Activated T-helper 2 cell treated with anti-CD3 and anti-CD28 coated beads, Interferon-gamma antibody, Interleukin-2, Interleukin-4, amounts not matched to agents 10 μg/mL and 5 μg/mL and 100 μg/mL, durations not matched to agents 14 hours and 24 hours and 36 hours (primary cell): ENCODE measurements at regions not wholly inside any gene's neighbourhood (a gene's known extent, or its start where the extent isn't known, plus 50 kb on each side); places are given as distances from the start of the nearest gene placed in this dataset.
"Not testable (repeated sequence)": the region's sequence is repeated elsewhere in the genome, so short reads cannot be mapped to it uniquely, and the experiment has no call there.

Experiments used
- DNase-seq: peaks from one replicate; pipeline ENCODE4 v3.0.0; 2021; ENCODE audit warnings: low spot score
- H3K27ac Mint-ChIP-seq: one replicate; pipeline ENCODE4 v1.8.0; 2021; ENCODE audit warnings: mixed read lengths
- H3K27me3 Mint-ChIP-seq: one replicate; pipeline ENCODE4 v1.8.0; 2021; ENCODE audit warnings: low read depth, mixed read lengths
- H3K36me3 Mint-ChIP-seq: one replicate; pipeline ENCODE4 v1.8.0; 2021; ENCODE audit warnings: low read depth, mixed read lengths
- H3K4me1 Mint-ChIP-seq: one replicate; pipeline ENCODE4 v1.8.0; 2021; ENCODE audit warnings: low read depth, mixed read lengths
- H3K4me3 Mint-ChIP-seq: one replicate; pipeline ENCODE4 v1.8.0; 2021; ENCODE audit warnings: low read depth, mild to moderate bottlenecking, moderate library complexity, mixed read lengths
- H3K9me3 Mint-ChIP-seq: one replicate; pipeline ENCODE4 v1.8.0; 2021; ENCODE audit warnings: mixed read lengths
- intact Hi-C: fragments of 100-400 bp; cut with micrococcal nuclease; formaldehyde crosslinking; loops from one replicate; pipeline ENCODE4 v1.15.1; 2023

DNA sequence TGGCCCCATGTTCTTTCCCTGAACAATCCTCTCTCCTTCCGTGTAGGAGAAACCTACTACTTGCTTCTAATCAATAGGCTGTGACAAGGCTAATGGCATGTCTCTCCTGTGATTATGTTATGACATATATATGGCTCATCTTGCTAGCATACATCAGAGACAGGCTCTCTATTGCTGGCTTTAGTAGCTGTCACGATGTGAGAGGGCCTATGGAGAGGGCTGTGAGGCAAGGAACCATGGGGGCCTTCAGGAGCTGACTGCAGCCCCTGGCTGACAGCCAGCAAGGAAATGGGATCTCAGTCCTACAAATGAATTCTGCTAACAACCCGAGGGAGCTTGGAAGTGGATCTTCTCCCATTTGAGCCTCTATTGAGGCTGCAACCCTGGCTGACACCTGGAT, 96.3 kb downstream of the EOMES start:
- no peak overlapping the region for H3K4me3 Mint-ChIP-seq
- peaks cover 56% of the 10 kb centered on the region for H3K4me1 Mint-ChIP-seq
- H3K36me3 Mint-ChIP-seq: no peaks in the 10 kb centered on the region
- H3K27me3 Mint-ChIP-seq: no peaks in the 10 kb centered on the region
- H3K9me3 Mint-ChIP-seq: peaks cover 4% of the 10 kb centered on the region
- H3K27ac Mint-ChIP-seq: no peak overlapping the region
- DNase-seq: no peak
- intact Hi-C loops: no loop called here

DNA sequence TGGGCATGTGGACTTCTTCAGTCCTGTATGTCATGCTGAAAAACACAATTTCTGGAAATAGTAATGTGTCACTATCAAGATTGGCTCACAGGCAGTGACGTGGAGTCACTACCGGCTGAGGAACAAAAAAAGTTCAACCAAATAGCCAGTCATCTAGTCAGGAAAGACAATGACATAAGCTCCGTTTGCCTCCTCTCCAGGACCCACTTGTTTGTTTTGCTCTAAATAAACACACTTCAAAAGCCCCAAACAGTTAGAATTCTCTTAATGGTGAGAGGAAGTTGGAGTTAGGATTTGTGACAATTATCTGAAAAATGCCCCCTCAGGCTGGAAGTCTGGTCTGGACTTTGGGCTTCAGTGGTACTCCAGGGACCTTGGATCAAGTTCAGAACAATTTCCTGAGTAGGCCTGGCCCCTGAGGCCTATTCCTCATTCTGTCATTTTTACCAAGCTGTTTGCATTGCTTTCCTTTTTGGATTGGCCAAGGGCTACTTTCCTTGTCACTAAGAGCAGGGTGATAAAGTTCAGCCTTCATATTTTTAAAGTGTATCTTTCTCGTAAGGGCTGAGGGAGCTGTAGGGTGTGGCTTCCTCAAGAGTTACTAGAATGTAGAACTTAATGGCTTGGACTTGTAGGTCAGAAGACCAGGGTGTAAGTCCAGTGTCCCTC, 98.9 kb downstream of the EOMES start:
- Mint-ChIP-seq H3K4me3 (no peak overlapping the region), H3K27ac (no peak overlapping the region), H3K9me3 (peaks cover 5% of the 10 kb centered on the region), H3K36me3 (no peaks in the 10 kb centered on the region), H3K27me3 (no peaks in the 10 kb centered on the region), H3K4me1 (peaks cover 36% of the 10 kb centered on the region)
- no peak for DNase-seq
- intact Hi-C loops: no loop called here

DNA sequence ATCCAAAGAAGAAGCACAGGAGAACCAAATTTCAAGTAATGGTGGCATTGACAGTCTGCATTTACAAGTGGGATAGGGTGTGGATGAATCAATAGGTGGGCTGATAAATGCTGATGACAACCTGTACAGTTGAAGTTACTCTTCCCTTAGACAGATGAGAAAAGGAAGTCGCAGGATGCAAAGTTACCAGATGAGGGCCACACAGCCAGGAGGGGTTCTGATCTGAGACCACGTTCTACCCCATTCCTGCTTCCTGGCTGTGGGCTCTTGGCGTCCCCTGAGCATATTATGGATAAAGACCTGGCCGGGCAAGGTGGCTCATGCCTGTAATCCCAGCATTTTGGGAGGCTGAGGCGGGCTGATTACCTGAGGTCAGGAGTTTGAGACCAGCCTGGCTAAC, 104.6 kb downstream of the EOMES start:
- DNase-seq: no peak
- no peaks in the 10 kb centered on the region for H3K4me1 Mint-ChIP-seq
- no peak overlapping the region for H3K27ac Mint-ChIP-seq
- peaks cover 25% of the 10 kb centered on the region for H3K9me3 Mint-ChIP-seq
- intact Hi-C loops: no loop called here
- no peaks in the 10 kb centered on the region for H3K27me3 Mint-ChIP-seq
- no peak overlapping the region for H3K4me3 Mint-ChIP-seq
- H3K36me3 Mint-ChIP-seq: peaks cover 8% of the 10 kb centered on the region

DNA sequence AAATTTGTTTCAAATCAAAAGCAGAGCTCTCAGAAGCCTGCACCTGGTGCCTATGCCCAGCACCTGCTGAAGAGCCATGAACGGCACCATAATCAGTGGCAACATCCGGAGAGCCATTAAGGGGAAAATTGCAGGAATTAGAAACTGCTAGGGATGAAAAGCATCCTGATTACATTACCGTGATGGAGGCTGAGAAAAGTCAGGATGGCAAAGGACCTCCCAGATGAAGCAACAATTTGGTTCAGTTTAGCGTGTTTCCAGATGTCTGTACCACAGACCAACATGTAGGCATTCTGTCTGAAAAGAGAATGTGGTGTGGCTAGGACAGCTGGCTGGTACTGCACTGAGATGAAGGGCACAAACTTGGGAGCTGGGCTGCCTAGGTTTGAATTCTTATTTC, 106.1 kb downstream of the EOMES start:
- H3K9me3 Mint-ChIP-seq: peaks cover 24% of the 10 kb centered on the region
- no peak overlapping the region for H3K4me3 Mint-ChIP-seq
- intact Hi-C loops: no loop called here
- H3K36me3 Mint-ChIP-seq: peaks cover 9% of the 10 kb centered on the region
- peaks cover 3% of the 10 kb centered on the region for H3K4me1 Mint-ChIP-seq
- H3K27me3 Mint-ChIP-seq: no peaks in the 10 kb centered on the region
- H3K27ac Mint-ChIP-seq: no peak overlapping the region
- no peak for DNase-seq

DNA sequence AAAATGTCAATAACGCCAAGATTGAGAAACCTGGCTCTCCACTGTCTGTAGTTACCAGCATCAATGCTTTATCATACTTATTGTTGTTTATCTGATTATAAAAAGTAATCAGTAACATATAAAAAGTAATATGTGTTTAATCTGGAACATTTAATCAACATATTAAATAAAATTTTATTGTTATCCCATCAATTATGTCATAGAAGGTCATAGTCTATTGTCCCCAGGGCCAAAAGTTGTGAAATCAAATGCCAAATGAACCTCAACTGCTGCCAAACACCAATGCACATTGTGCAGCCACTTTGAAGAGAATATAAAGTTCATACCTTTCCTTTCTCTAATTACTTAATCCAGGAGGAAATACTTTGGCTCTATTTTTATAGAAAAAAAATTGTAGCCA, 106.6 kb downstream of the EOMES start:
- H3K27me3 Mint-ChIP-seq: no peaks in the 10 kb centered on the region
- peaks cover 11% of the 10 kb centered on the region for H3K36me3 Mint-ChIP-seq
- no peak overlapping the region for H3K27ac Mint-ChIP-seq
- peaks cover 25% of the 10 kb centered on the region for H3K9me3 Mint-ChIP-seq
- peaks cover 5% of the 10 kb centered on the region for H3K4me1 Mint-ChIP-seq
- intact Hi-C loops: no loop called here
- no peak overlapping the region for H3K4me3 Mint-ChIP-seq
- DNase-seq: no peak

DNA sequence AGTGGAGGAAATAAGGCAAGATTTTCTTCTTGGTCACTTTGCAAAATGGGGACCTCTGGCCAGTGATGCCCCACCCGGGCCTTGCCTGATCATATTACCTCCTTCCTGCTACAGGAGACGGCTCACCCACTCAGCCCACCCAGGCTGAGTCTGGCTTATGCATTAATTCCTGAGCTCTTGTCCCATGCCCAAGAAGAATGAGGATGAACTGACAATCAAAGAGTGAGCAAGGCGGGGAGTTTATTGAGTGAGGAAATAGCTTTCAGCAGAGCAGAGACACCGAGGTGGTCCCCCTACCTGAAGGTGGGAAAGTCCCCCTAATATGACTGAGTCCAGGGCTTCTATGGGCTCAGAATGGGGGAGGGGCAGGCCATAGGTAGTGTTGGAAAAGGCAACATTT, 107.5 kb downstream of the EOMES start:
- Mint-ChIP-seq H3K4me3 (no peak overlapping the region), H3K4me1 (peaks cover 5% of the 10 kb centered on the region), H3K27me3 (no peaks in the 10 kb centered on the region), H3K36me3 (peaks cover 13% of the 10 kb centered on the region), H3K27ac (no peak overlapping the region), H3K9me3 (peaks cover 31% of the 10 kb centered on the region)
- DNase-seq: no peak
- intact Hi-C loops: no loop called here

DNA sequence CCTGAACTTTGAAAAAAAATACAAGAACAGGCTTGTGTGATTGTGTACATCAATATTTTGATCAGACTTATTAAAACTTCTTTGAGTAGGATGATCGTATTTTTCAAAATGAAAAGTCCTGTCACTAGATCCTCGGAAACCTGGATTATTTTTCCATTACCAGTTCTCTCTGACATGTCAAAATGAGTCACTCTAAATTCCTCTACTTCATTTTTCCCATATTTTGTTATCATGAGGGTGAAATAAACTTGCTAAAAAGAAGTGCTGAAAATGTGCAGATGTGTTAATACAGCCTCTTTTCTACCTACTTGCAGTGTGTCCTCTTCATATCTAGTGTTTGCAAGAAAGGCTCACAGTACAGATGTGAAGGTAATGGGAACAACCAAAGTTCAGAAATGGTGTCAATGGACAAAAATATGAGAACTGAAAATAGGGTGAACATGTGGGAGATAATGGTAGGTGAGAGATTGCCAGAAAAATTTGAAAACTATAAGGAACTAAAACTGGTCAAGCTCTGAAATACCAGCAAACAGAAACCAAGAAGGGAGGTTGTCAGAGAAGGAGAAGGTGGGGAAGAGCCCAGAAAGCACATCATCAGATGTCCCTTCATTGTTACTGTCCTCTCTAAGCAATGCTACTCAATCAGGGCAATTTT, 108.2 kb downstream of the EOMES start:
- Mint-ChIP-seq H3K27me3 (no peaks in the 10 kb centered on the region), H3K9me3 (peaks cover 31% of the 10 kb centered on the region), H3K36me3 (peaks cover 13% of the 10 kb centered on the region), H3K4me3 (no peak overlapping the region), H3K4me1 (peaks cover 5% of the 10 kb centered on the region), H3K27ac (no peak overlapping the region)
- intact Hi-C loops: no loop called here
- DNase-seq: no peak

DNA sequence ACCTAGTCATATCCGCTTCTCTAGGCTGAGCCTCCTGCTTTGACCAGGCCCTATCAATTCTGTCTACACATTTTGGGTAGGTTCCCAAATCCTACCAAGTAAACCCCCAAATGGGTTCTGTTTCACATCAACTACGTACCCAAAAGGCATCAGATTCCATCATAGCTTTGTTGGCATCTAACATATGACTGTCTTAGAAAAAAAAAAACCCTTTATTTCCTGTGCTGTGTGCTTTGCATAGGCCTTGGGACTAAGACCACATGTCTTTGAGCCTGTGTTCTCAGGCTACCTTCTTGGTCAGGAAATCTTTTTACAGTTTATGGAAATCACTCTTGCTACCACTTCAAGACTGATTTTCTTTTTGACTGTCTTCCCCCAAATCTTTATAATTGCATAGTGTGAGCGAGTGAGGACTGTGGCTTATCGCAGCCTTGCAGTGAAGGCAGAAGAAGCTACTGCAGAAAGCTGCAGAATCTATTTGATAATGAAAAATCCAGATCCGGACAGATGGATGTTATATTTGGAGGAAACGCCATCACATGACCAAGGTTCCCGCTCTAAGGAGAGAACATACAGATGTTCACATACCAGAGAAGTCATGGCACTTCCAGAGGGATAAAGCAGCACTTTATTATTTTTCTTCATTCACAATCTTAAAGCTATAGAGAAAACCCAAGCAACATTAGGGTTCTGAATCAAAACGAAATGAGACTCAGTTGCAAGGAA, 111.2 kb downstream of the EOMES start:
- no peak overlapping the region for H3K27ac Mint-ChIP-seq
- no peak for DNase-seq
- intact Hi-C loops: no loop called here
- H3K27me3 Mint-ChIP-seq: no peaks in the 10 kb centered on the region
- peaks cover 5% of the 10 kb centered on the region for H3K4me1 Mint-ChIP-seq
- H3K9me3 Mint-ChIP-seq: peaks cover 31% of the 10 kb centered on the region
- no peak overlapping the region for H3K4me3 Mint-ChIP-seq
- H3K36me3 Mint-ChIP-seq: peaks cover 13% of the 10 kb centered on the region

DNA sequence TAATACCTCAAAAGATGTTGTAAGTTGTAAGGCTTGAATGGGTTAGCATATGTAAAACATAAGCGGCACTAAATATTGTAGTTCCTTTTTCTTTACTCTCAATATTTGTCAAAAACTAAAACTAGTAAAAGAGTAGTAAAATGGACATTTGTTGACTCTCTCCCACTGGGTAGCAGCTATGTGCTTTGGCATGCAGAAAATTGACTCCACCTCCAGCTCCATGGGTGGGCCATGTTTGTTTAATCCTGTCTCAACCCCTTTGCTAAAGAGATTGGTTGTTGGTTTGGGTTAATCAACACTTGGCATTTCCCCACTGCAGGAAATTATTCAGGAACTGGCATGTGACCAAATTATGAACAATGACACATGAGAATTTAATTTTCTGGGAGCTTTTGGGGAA, 114.8 kb downstream of the EOMES start:
- intact Hi-C loops: no loop called here
- Mint-ChIP-seq H3K36me3 (peaks cover 6% of the 10 kb centered on the region), H3K4me3 (no peak overlapping the region), H3K27me3 (no peaks in the 10 kb centered on the region), H3K27ac (no peak overlapping the region), H3K9me3 (peaks cover 11% of the 10 kb centered on the region), H3K4me1 (peaks cover 5% of the 10 kb centered on the region)
- DNase-seq: no peak

DNA sequence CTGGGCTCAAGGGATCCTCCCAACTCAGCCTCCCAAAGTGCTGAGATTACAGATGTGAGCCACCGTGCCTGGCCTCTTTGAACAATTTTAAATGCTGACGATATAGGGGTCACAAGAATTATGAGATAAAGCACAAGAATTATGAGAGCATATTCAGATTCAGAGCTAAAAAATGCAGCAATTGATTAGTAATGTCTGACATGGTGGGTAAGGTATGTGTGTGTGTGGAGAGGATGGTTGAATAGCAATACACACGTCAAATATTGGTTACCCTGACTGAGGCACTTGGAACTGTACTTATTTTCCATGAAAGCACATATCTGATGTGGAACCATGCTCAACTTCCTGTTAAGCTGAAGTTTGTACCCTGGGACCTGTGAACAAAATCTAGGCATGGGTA, 115.6 kb downstream of the EOMES start:
- H3K4me3 Mint-ChIP-seq: no peak overlapping the region
- H3K27ac Mint-ChIP-seq: no peak overlapping the region
- H3K36me3 Mint-ChIP-seq: peaks cover 10% of the 10 kb centered on the region
- H3K27me3 Mint-ChIP-seq: no peaks in the 10 kb centered on the region
- H3K9me3 Mint-ChIP-seq: peaks cover 11% of the 10 kb centered on the region
- peaks cover 5% of the 10 kb centered on the region for H3K4me1 Mint-ChIP-seq
- DNase-seq: no peak
- intact Hi-C loops: no loop called here

DNA sequence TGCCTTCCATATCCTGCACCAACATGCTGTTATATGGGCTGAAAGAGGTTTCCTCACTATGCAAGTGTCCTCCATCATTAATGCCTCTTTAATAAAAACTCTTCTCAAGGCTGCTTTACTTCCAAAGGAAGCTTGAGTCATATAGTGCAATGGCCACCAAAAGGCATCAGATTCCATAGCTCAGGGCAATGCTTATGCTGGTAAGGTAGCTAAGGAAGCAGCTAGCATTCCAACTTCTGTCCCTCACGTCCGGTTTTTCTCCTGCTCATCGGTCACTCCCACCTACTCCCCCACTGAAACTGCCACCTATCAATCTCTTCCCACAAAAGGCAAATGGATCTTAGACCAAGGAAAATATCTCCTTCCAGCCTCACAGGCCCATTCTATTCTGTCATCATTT, 117.1 kb upstream of the SLC4A7 start:
- H3K36me3 Mint-ChIP-seq, intact Hi-C loops, DNase-seq, H3K4me1 Mint-ChIP-seq, H3K27me3 Mint-ChIP-seq, H3K9me3 Mint-ChIP-seq, H3K4me3 Mint-ChIP-seq, H3K27ac Mint-ChIP-seq: not testable (repeated sequence)

DNA sequence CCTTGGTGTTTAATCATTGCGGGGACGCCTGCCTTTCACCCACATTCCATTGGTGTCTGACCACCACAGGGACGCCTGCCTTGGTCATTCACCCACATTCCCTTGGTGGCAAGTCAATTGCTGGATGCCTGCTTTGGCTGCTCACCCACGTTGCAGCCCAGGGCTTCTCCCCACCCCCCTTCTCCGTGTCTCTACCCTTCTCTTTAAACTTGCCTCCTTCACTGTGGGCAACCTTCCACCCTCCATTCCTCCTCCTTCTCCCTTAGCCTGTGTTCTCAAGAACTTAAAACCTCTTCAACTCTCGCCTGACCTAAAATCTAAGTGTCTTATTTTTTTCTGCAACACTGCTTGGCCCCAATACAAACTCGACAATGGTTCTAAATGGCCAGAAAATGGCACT, 115.6 kb upstream of the SLC4A7 start:
- not testable (repeated sequence) for H3K9me3 Mint-ChIP-seq, H3K4me3 Mint-ChIP-seq

DNA sequence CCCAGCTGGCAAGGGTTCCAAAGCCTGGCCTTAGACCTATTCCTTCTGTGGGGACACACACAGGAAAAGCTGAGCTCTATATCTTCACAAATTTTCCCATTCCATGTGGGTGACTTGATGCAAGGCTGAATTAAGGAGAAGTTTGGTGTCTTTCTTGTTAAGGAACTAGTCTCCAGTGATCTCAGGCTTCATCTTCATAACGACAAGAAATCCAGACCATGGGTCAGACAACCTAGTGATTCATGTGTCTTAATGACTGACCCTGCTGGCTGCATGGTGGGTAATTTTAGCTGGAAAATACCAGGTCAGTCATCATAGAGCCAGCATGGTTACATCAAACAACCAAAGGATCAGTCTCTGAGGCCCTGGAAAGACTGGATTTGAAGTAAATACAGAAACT, 112.7 kb upstream of the SLC4A7 start:
- peaks cover 20% of the 10 kb centered on the region for H3K4me1 Mint-ChIP-seq
- H3K27me3 Mint-ChIP-seq: no peaks in the 10 kb centered on the region
- no peak overlapping the region for H3K27ac Mint-ChIP-seq
- no peaks in the 10 kb centered on the region for H3K9me3 Mint-ChIP-seq
- intact Hi-C loops: loop anchor here (10.0 kb wide), 3 partner anchors 328 to 1812 kb away; partner anchors contain the start of gene NGLY1
- H3K36me3 Mint-ChIP-seq: no peaks in the 10 kb centered on the region
- DNase-seq: no peak
- H3K4me3 Mint-ChIP-seq: no peak overlapping the region

More for the DNA sequence above, 115.6 kb upstream of the SLC4A7 start:
- not testable (repeated sequence) for H3K36me3 Mint-ChIP-seq, H3K27me3 Mint-ChIP-seq, H3K27ac Mint-ChIP-seq, DNase-seq
- peaks cover 15% of the 10 kb centered on the region for H3K4me1 Mint-ChIP-seq
- intact Hi-C loops: loop anchor here (10.0 kb wide), 3 partner anchors 325 to 1815 kb away; partner anchors contain the start of gene NGLY1
